ENCODE measurements at regions not wholly inside any gene's neighbourhood (a gene's known extent, or its start where the extent isn't known, plus 50 kb on each side); places are given as distances from the start of the nearest gene placed in this dataset.

GRCh38 chr12:18825138-18825537 is 87.2 kb downstream of the CAPZA3 start:
- TF ChIP-seq CTCF (IDR thresholded peaks at IDR 0.05) (no peak), POLR2A (IDR thresholded peaks at IDR 0.05) (no peak), POLR2AphosphoS5 (IDR thresholded peaks at IDR 0.05) (no peak)
